ENCODE measurements at regions not wholly inside any gene's neighbourhood (a gene's known extent, or its start where the extent isn't known, plus 50 kb on each side); places are given as distances from the start of the nearest gene placed in this dataset.

GRCh38 chr10:78454123-78454645 is 420.5 kb downstream of the RPS24 start:
- ChIA-PET CTCF (interaction anchor here (0.9 kb wide), 1 partner anchor 152 kb away, joined by 3 read pairs; no protein-coding TSS in a partner anchor), POLR2A (no interaction called here)
- WGBS (ENCODE audit: low lambda C conversion rate) = 67% methylated on average over 7 of the region's 7 CpGs
- peaks cover 8% of the 10 kb centered on the region for H3F3A ChIP-seq (replicated peaks; ENCODE audit: insufficient read depth)
- H4K20me1 ChIP-seq (ENCODE audit: insufficient read depth) = no peaks in the 10 kb centered on the region
- peaks cover 0 to 41% of the 10 kb centered on the region in 2 experiments for H3K4me1 ChIP-seq (ENCODE audit: control insufficient read depth in 1 of 2, insufficient read depth in 2 of 2, low read depth in 1 of 2, low read length in 1 of 2)
- TF ChIP-seq EP300 (IDR thresholded peaks at IDR 0.05; ENCODE audit: borderline replicate concordance in 1 of 2, low read depth in 1 of 2, low read length in 1 of 2) = no peak
- no peak for TF ChIP-seq FOXJ3 (CRISPR knock-in tag; IDR thresholded peaks at IDR 0.05)
- TF ChIP-seq RCOR1 (IDR thresholded peaks at IDR 0.05; ENCODE audit: low read length) = no peak
- TF ChIP-seq NRF1 (IDR thresholded peaks at IDR 0.05; ENCODE audit: low read depth, low read length) = no peak
- H3K9me3 ChIP-seq = no peaks in the 10 kb centered on the region
- H3K9ac ChIP-seq = no peak overlapping the region
- H3K27me3 ChIP-seq (ENCODE audit: insufficient read depth) = no peaks in the 10 kb centered on the region
- no peak for DNase-seq
- H3K36me3 ChIP-seq (replicated peaks in 1 of 2; ENCODE audit: control insufficient read depth in 1 of 2, insufficient read depth in 2 of 2, low read length in 1 of 2) = no peaks in the 10 kb centered on the region
- no peak overlapping the region for H2AFZ ChIP-seq (ENCODE audit: low read depth)
- no peaks in the 10 kb centered on the region for H3K9me2 ChIP-seq
- H3K27ac ChIP-seq (ENCODE audit: low read depth in 2 of 2, low read length in 1 of 2) = no peak overlapping the region
- H3K4me3 ChIP-seq (ENCODE audit: low read depth in 2 of 2, low read length in 1 of 2) = no peak overlapping the region
- H3K79me2 ChIP-seq (ENCODE audit: insufficient read depth) = no peaks in the 10 kb centered on the region
- no peak overlapping the region for H3K4me2 ChIP-seq

- H4K20me1 ChIP-seq (ENCODE audit: insufficient read depth) = no peaks in the 10 kb centered on the region
- no peak overlapping the region for H3K4me3 ChIP-seq (ENCODE audit: low read depth in 2 of 2, low read length in 1 of 2)
- peaks cover 10% of the 10 kb centered on the region for H3F3A ChIP-seq (replicated peaks; ENCODE audit: insufficient read depth)
- H3K9me3 ChIP-seq = no peaks in the 10 kb centered on the region
- TF ChIP-seq FOXM1 (IDR thresholded peaks at IDR 0.05; ENCODE audit: low read depth) = no peak
- TF ChIP-seq TEAD4 (IDR thresholded peaks at IDR 0.05; ENCODE audit: borderline replicate concordance, insufficient read depth) = no peak
- no peak for TF ChIP-seq TCF12 (IDR thresholded peaks at IDR 0.05)
- no peak for TF ChIP-seq POLR2AphosphoS5 (IDR thresholded peaks at IDR 0.05; ENCODE audit: low read depth, low read length)
- no peak for TF ChIP-seq IRF3 (IDR thresholded peaks at IDR 0.05; ENCODE audit: low read depth, low read length)
- TF ChIP-seq MEF2A (IDR thresholded peaks at IDR 0.05; ENCODE audit: borderline replicate concordance, low read depth) = no peak
- no peak for TF ChIP-seq MXI1 (IDR thresholded peaks at IDR 0.05; ENCODE audit: low read depth, low read length)
- TF ChIP-seq ELF1 (IDR thresholded peaks at IDR 0.05) = no peak
- TF ChIP-seq RFX5 (IDR thresholded peaks at IDR 0.05; ENCODE audit: low read length) = no peak
- no peak for TF ChIP-seq CTCF (IDR thresholded peaks at IDR 0.05)
- TF ChIP-seq GABPA (IDR thresholded peaks at IDR 0.05; ENCODE audit: low read depth) = no peak
- TF ChIP-seq CHD2 (IDR thresholded peaks at IDR 0.05; ENCODE audit: low read length, partially characterized antibody) = no peak
- no peak for TF ChIP-seq YY1 (IDR thresholded peaks at IDR 0.05; ENCODE audit: low read depth)
- no peak for TF ChIP-seq SIN3A (IDR thresholded peaks at IDR 0.05; ENCODE audit: borderline replicate concordance, low read depth, low read length)
- no peak for TF ChIP-seq PBX3 (IDR thresholded peaks at IDR 0.05)
- TF ChIP-seq USF2 (IDR thresholded peaks at IDR 0.05; ENCODE audit: borderline replicate concordance, low read depth, low read length) = no peak
- no peak for TF ChIP-seq RXRA (IDR thresholded peaks at IDR 0.05; ENCODE audit: borderline replicate concordance, low read depth)
- no peak for TF ChIP-seq RAD21 (IDR thresholded peaks at IDR 0.05; ENCODE audit: low read length)
- TF ChIP-seq FOXJ3 (CRISPR knock-in tag; IDR thresholded peaks at IDR 0.05) = no peak
- TF ChIP-seq USF1 (IDR thresholded peaks at IDR 0.05; ENCODE audit: borderline replicate concordance, low read depth) = no peak
- H3K27me3 ChIP-seq (ENCODE audit: insufficient read depth) = no peaks in the 10 kb centered on the region
- WGBS (ENCODE audit: low lambda C conversion rate) = 88% methylated on average over 8 of the region's 8 CpGs
- no peak overlapping the region for H3K9ac ChIP-seq
- peaks cover 0 to 40% of the 10 kb centered on the region in 2 experiments for H3K4me1 ChIP-seq (ENCODE audit: control insufficient read depth in 1 of 2, insufficient read depth in 2 of 2, low read depth in 1 of 2, low read length in 1 of 2)
- CTCF ChIA-PET = no interaction called here
- H2AFZ ChIP-seq (ENCODE audit: low read depth) = no peak overlapping the region
- no peaks in the 10 kb centered on the region for H3K36me3 ChIP-seq (replicated peaks in 1 of 2; ENCODE audit: control insufficient read depth in 1 of 2, insufficient read depth in 2 of 2, low read length in 1 of 2)
- no peak for DNase-seq
- POLR2A ChIA-PET = no interaction called here
- peak overlapping the region in 1 of 2 experiments; percentile 11; a peak in 1 of 4 replicates for H3K27ac ChIP-seq (ENCODE audit: low read depth in 2 of 2, low read length in 1 of 2)
- H3K9me2 ChIP-seq = no peaks in the 10 kb centered on the region
- H3K79me2 ChIP-seq (ENCODE audit: insufficient read depth) = no peaks in the 10 kb centered on the region
- H3K4me2 ChIP-seq = no peak overlapping the region
Observed at GRCh38 chr10:78455236-78455635, 421.6 kb downstream of the RPS24 start.
